ENCODE measurements at regions not wholly inside any gene's neighbourhood (a gene's known extent, or its start where the extent isn't known, plus 50 kb on each side); places are given as distances from the start of the nearest gene placed in this dataset.

GRCh38 chr17:36779550-36779949 is 157.7 kb upstream of the LHX1 start:
- TF ChIP-seq, protein P1, sequence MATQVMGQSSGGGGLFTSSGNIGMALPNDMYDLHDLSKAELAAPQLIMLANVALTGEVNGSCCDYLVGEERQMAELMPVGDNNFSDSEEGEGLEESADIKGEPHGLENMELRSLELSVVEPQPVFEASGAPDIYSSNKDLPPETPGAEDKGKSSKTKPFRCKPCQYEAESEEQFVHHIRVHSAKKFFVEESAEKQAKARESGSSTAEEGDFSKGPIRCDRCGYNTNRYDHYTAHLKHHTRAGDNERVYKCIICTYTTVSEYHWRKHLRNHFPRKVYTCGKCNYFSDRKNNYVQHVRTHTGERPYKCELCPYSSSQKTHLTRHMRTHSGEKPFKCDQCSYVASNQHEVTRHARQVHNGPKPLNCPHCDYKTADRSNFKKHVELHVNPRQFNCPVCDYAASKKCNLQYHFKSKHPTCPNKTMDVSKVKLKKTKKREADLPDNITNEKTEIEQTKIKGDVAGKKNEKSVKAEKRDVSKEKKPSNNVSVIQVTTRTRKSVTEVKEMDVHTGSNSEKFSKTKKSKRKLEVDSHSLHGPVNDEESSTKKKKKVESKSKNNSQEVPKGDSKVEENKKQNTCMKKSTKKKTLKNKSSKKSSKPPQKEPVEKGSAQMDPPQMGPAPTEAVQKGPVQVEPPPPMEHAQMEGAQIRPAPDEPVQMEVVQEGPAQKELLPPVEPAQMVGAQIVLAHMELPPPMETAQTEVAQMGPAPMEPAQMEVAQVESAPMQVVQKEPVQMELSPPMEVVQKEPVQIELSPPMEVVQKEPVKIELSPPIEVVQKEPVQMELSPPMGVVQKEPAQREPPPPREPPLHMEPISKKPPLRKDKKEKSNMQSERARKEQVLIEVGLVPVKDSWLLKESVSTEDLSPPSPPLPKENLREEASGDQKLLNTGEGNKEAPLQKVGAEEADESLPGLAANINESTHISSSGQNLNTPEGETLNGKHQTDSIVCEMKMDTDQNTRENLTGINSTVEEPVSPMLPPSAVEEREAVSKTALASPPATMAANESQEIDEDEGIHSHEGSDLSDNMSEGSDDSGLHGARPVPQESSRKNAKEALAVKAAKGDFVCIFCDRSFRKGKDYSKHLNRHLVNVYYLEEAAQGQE (IDR thresholded peaks at IDR 0.05; ENCODE audit: insufficient read depth in 1 of 2, low read depth in 2 of 2, low read length in 2 of 2) = no peak
- TF ChIP-seq FOXP2 (optimal IDR thresholded peaks at IDR 0.05; ENCODE audit: borderline replicate concordance, extremely low read depth, extremely low read length, insufficient read depth) (no peak), POLR2AphosphoS5 (IDR thresholded peaks at IDR 0.05; ENCODE audit: low read depth, low read length) (no peak), TAF1 (IDR thresholded peaks at IDR 0.05; ENCODE audit: borderline replicate concordance, insufficient read depth, low read length) (no peak), SIN3A (IDR thresholded peaks at IDR 0.05; ENCODE audit: borderline replicate concordance, insufficient read depth, low read length) (no peak)

GRCh38 chr17:36784633-36785032 is 152.6 kb upstream of the LHX1 start:
- TF ChIP-seq SIN3A (IDR thresholded peaks at IDR 0.05; ENCODE audit: borderline replicate concordance, insufficient read depth, low read length) (no peak), FOXP2 (optimal IDR thresholded peaks at IDR 0.05; ENCODE audit: borderline replicate concordance, extremely low read depth, extremely low read length, insufficient read depth) (no peak), POLR2AphosphoS5 (IDR thresholded peaks at IDR 0.05; ENCODE audit: low read depth, low read length) (no peak), TAF1 (IDR thresholded peaks at IDR 0.05; ENCODE audit: borderline replicate concordance, insufficient read depth, low read length) (no peak)
- TF ChIP-seq, protein P1 (IDR thresholded peaks at IDR 0.05; ENCODE audit: insufficient read depth in 1 of 2, low read depth in 2 of 2, low read length in 2 of 2) = no peak

GRCh38 chr17:36786867-36787266 is 150.4 kb upstream of the LHX1 start:
- TF ChIP-seq SIN3A (IDR thresholded peaks at IDR 0.05; ENCODE audit: borderline replicate concordance, insufficient read depth, low read length) (no peak), TAF1 (IDR thresholded peaks at IDR 0.05; ENCODE audit: borderline replicate concordance, insufficient read depth, low read length) (no peak), POLR2AphosphoS5 (IDR thresholded peaks at IDR 0.05; ENCODE audit: low read depth, low read length) (no peak), FOXP2 (optimal IDR thresholded peaks at IDR 0.05; ENCODE audit: borderline replicate concordance, extremely low read depth, extremely low read length, insufficient read depth) (no peak)
- TF ChIP-seq, protein P1 (IDR thresholded peaks at IDR 0.05; ENCODE audit: insufficient read depth in 1 of 2, low read depth in 2 of 2, low read length in 2 of 2) = no peak

DNA sequence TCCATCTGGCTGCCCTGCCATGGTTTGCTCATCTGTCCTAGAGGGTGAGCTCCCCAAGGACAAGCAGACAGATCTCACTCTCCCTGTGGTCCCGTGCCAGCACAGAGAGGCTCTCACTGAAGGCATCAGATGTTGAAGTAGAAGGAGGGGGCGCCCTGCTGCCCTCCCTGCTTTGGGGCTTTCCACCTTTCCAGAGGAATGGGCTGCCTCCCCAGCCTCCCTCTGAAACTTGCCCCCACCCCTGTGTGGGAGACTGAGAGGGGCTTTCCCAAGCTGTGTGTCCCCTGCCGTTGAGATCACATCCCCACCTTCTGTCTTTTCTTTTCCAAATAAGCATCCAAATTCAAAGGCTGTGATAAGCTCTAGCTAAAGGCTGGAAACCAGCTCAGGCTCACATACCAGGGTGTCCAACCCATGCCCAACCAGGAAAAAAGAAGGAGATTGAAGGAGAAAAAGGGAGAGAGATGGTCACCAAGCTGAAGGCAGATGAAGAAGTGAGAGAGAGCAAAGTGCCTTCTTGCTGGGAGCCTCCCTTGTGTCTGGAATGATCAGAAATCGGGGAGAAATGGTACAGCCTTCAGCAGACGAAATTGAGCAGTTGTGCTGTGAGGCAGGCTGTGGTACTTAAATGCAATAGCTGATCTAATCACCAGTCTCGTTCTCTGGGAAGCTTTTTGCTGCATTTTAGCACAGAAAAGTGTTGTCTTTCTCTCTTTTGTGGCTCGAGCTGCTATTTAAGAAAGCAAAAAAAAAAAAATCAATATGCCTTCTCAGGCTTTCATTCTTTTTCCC is 145.9 kb upstream of the LHX1 start:
- TF ChIP-seq TAF1 (IDR thresholded peaks at IDR 0.05; ENCODE audit: borderline replicate concordance, insufficient read depth, low read length) (no peak), FOXP2 (optimal IDR thresholded peaks at IDR 0.05; ENCODE audit: borderline replicate concordance, extremely low read depth, extremely low read length, insufficient read depth) (no peak), POLR2AphosphoS5 (IDR thresholded peaks at IDR 0.05; ENCODE audit: low read depth, low read length) (no peak), SIN3A (IDR thresholded peaks at IDR 0.05; ENCODE audit: borderline replicate concordance, insufficient read depth, low read length) (no peak)
- TF ChIP-seq, protein P1 (IDR thresholded peaks at IDR 0.05; ENCODE audit: insufficient read depth in 1 of 2, low read depth in 2 of 2, low read length in 2 of 2) = no peak
